GM23338 (cell line): ENCODE measurements at regions not wholly inside any gene's neighbourhood (a gene's known extent, or its start where the extent isn't known, plus 50 kb on each side); places are given as distances from the start of the nearest gene placed in this dataset.

Experiments used
- ATAC-seq: fragments of 200-7000 bp; cut with Tn5 transposase; 3 replicates; pipeline ENCODE4 v1.9.1; 2020
- DNase-seq: peaks from one replicate; pipeline ENCODE4 v3.0.0-alpha.2; 2015; ENCODE audit warnings: low spot score
- H2AFZ ChIP-seq: fragments of 200-600 bp; sonication (generic); 2 replicates; pipeline ENCODE4 v1.8.0; 2016; ENCODE audit warnings: antibody characterized with exemption, mild to moderate bottlenecking, moderate library complexity
- H3F3A ChIP-seq: fragments of 200-600 bp; sonication (generic); replicated peaks from 2 replicates; pipeline ENCODE4 v1.8.0; 2017; ENCODE audit warnings: antibody characterized with exemption, mixed run types, low read depth
- H3K27ac ChIP-seq: fragments of 200-600 bp; sonication (generic); 2 replicates; pipeline ENCODE4 v1.6.1; 2016; ENCODE audit warnings: low read depth
- H3K27me3 ChIP-seq: fragments of 200-600 bp; sonication (generic); 2 replicates; pipeline ENCODE4 v1.8.0; 2016; ENCODE audit warnings: mild to moderate bottlenecking, mixed run types, moderate library complexity; ENCODE audit not compliant: insufficient read depth
- H3K36me3 ChIP-seq: fragments of 200-600 bp; sonication (generic); 2 replicates; pipeline ENCODE4 v1.8.0; 2016; ENCODE audit warnings: mild to moderate bottlenecking; ENCODE audit not compliant: insufficient read depth
- H3K4me1 ChIP-seq: fragments of 200-600 bp; sonication (generic); 2 replicates; pipeline ENCODE4 v1.8.0; 2016; ENCODE audit warnings: mild to moderate bottlenecking, moderate library complexity; ENCODE audit not compliant: insufficient read depth
- H3K4me2 ChIP-seq: fragments of 200-600 bp; sonication (generic); 2 replicates; pipeline ENCODE4 v1.7.1; 2017; ENCODE audit warnings: mixed run types
- H3K4me3 ChIP-seq: fragments of 200-600 bp; sonication (generic); 2 replicates; pipeline ENCODE4 v1.6.1; 2016; ENCODE audit warnings: mixed run types
- H3K79me2 ChIP-seq: fragments of 200-600 bp; sonication (generic); replicated peaks from 2 replicates; pipeline ENCODE4 v1.8.0; 2017; ENCODE audit warnings: mild to moderate bottlenecking; ENCODE audit not compliant: insufficient read depth
- H3K9me2 ChIP-seq: fragments of 200-600 bp; sonication (generic); 2 replicates; pipeline ENCODE4 v1.8.0; 2017; ENCODE audit not compliant: insufficient read depth
- H4K20me1 ChIP-seq: fragments of 200-600 bp; sonication (generic); replicated peaks from 2 replicates; pipeline ENCODE4 v1.8.0; 2017; ENCODE audit warnings: mild to moderate bottlenecking; ENCODE audit not compliant: insufficient read depth
- H3K27ac Mint-ChIP-seq: 2 replicates; pipeline ENCODE4 v1.8.0; 2020; ENCODE audit warnings: inconsistent platforms, mild to moderate bottlenecking, moderate library complexity, mixed read lengths
- H3K27me3 Mint-ChIP-seq: 3 replicates; pipeline ENCODE4 v1.8.0; 2022; ENCODE audit warnings: low read depth, mild to moderate bottlenecking, moderate library complexity, mixed read lengths, inconsistent platforms; ENCODE audit not compliant: insufficient read depth, poor library complexity
- H3K36me3 Mint-ChIP-seq: 3 replicates; pipeline ENCODE4 v1.8.0; 2021; ENCODE audit warnings: low read depth, mild to moderate bottlenecking, inconsistent platforms, moderate library complexity, mixed read lengths
- H3K4me1 Mint-ChIP-seq: 3 replicates; pipeline ENCODE4 v1.8.0; 2020; ENCODE audit warnings: mild to moderate bottlenecking, inconsistent platforms, mixed read lengths
- H3K4me3 Mint-ChIP-seq: 3 replicates; pipeline ENCODE4 v1.8.0; 2021; ENCODE audit warnings: moderate library complexity, mild to moderate bottlenecking, inconsistent platforms, mixed read lengths
- H3K9me3 Mint-ChIP-seq: 3 replicates; pipeline ENCODE4 v1.8.0; 2020; ENCODE audit warnings: moderate library complexity, mild to moderate bottlenecking, inconsistent platforms, mixed read lengths
- CREB1 ChIP-seq: fragments of 250-450 bp; sonication (Bioruptor Pico); IDR thresholded peaks from 2 replicates; pipeline ENCODE4 v1.5.0; 2020; ENCODE audit warnings: low read depth, mild to moderate bottlenecking, moderate library complexity
- EZH2 ChIP-seq: fragments of 200-600 bp; sonication (generic); IDR thresholded peaks from one replicate; pipeline ENCODE4 v1.8.0; 2017; ENCODE audit warnings: antibody characterized with exemption, mild to moderate bottlenecking, low read depth; ENCODE audit not compliant: unreplicated experiment
- EZH2phosphoT487 ChIP-seq: fragments of 200-600 bp; sonication (generic); IDR thresholded peaks from one replicate; pipeline ENCODE4 v1.8.1; 2018; ENCODE audit warnings: antibody characterized with exemption; ENCODE audit not compliant: unreplicated experiment
- JUNB ChIP-seq: IDR thresholded peaks from one replicate; pipeline ENCODE4 v1.6.1; 2016; ENCODE audit warnings: antibody characterized with exemption; ENCODE audit not compliant: unreplicated experiment
- NANOG ChIP-seq: IDR thresholded peaks from 2 replicates; pipeline ENCODE4 v1.6.1; 2016; ENCODE audit warnings: antibody characterized with exemption, borderline replicate concordance
- POLR2AphosphoS5 ChIP-seq: IDR thresholded peaks from 2 replicates; pipeline ENCODE4 v1.6.1; 2016; ENCODE audit warnings: antibody characterized with exemption, low read depth
- STAT1 ChIP-seq: IDR thresholded peaks from one replicate; pipeline ENCODE4 v1.6.1; 2016; ENCODE audit warnings: antibody characterized with exemption; ENCODE audit not compliant: unreplicated experiment
- ZNF114 ChIP-seq: fragments of 250-450 bp; sonication (Bioruptor Pico); IDR thresholded peaks from 2 replicates; pipeline ENCODE4 v1.5.0; 2020; ENCODE audit warnings: mild to moderate bottlenecking, moderate library complexity
- ZNF331 ChIP-seq: fragments of 250-450 bp; sonication (Bioruptor Pico); IDR thresholded peaks from 2 replicates; pipeline ENCODE4 v1.5.0; 2020; ENCODE audit warnings: low read depth, mild to moderate bottlenecking, moderate library complexity
- TF ChIP-seq, protein P1 (sequence below): IDR thresholded peaks from 2 replicates; pipeline ENCODE4 v1.6.1; 2016; ENCODE audit warnings: antibody characterized with exemption
- TF ChIP-seq, protein P2 (sequence below), 2 experiments: fragments of 200-600 bp in 1 of 2; sonication (generic) in 1 of 2; conservative IDR thresholded peaks; 2 replicates each; pipeline versions ENCODE4 v1.5.1 to v1.6.1; 2016 to 2017; ENCODE audit warnings: antibody characterized with exemption in 2 of 2, low read depth in 2 of 2, mild to moderate bottlenecking in 2 of 2, moderate library complexity in 1 of 2
- TF ChIP-seq, protein P3 (sequence below): fragments of 250-450 bp; sonication (Bioruptor Pico); IDR thresholded peaks from 2 replicates; pipeline ENCODE4 v1.5.0; 2020; ENCODE audit warnings: mild to moderate bottlenecking, moderate library complexity
- TF ChIP-seq, protein P4 (sequence below): IDR thresholded peaks from one replicate; pipeline ENCODE4 v1.6.1; 2018; ENCODE audit warnings: antibody characterized with exemption; ENCODE audit not compliant: unreplicated experiment

DNA sequence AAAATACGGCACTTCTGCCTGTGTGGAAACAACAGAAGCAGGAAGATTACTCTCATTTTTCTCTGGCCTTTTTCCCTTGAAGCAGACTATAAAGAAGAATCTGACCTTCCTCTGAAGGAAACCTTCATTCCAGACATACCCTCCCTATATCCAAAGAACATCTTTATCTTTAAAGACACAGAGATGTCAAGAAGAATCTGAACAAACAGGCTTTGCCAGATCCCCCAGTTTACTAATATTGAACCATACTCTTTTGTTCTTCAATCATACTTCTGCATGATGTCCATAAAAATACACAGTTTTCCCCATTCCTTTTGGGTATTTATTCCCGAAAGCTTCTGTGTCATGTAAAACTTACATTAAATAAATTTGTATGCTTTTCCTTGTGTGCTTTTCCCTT, 225.8 kb downstream of the MAT2B start:
- no peaks in the 10 kb centered on the region for H3K27me3 Mint-ChIP-seq

More for the DNA sequence above, 225.8 kb downstream of the MAT2B start:
- no peaks in the 10 kb centered on the region for H3K36me3 ChIP-seq
- ATAC-seq (no peak), DNase-seq (no peak)
- H3K4me3 Mint-ChIP-seq = no peak overlapping the region
- H3F3A ChIP-seq = no peaks in the 10 kb centered on the region
- H3K9me2 ChIP-seq = no peaks in the 10 kb centered on the region
- no peaks in the 10 kb centered on the region for H3K36me3 Mint-ChIP-seq
- no peaks in the 10 kb centered on the region for H3K9me3 Mint-ChIP-seq
- H3K27ac Mint-ChIP-seq = no peak overlapping the region
- no peak overlapping the region for H2AFZ ChIP-seq
- H3K79me2 ChIP-seq = no peaks in the 10 kb centered on the region
- no peak overlapping the region for H3K4me3 ChIP-seq
- H3K4me1 Mint-ChIP-seq = no peaks in the 10 kb centered on the region; the same call in 2 of the 3 replicates
- H3K27ac ChIP-seq = no peak overlapping the region
- H3K27me3 ChIP-seq = no peaks in the 10 kb centered on the region
- H4K20me1 ChIP-seq = no peaks in the 10 kb centered on the region
- no peak for TF ChIP-seq ZNF331
- no peak for TF ChIP-seq CREB1 (CRISPR knock-in tag)
- TF ChIP-seq, protein P1, sequence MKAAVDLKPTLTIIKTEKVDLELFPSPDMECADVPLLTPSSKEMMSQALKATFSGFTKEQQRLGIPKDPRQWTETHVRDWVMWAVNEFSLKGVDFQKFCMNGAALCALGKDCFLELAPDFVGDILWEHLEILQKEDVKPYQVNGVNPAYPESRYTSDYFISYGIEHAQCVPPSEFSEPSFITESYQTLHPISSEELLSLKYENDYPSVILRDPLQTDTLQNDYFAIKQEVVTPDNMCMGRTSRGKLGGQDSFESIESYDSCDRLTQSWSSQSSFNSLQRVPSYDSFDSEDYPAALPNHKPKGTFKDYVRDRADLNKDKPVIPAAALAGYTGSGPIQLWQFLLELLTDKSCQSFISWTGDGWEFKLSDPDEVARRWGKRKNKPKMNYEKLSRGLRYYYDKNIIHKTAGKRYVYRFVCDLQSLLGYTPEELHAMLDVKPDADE = no peak
- no peak for TF ChIP-seq JUNB
- TF ChIP-seq NANOG = no peak
- no peak for TF ChIP-seq ZNF114 (CRISPR knock-in tag)
- TF ChIP-seq EZH2phosphoT487 = no peak
- TF ChIP-seq EZH2 = no peak
- TF ChIP-seq, protein P2, sequence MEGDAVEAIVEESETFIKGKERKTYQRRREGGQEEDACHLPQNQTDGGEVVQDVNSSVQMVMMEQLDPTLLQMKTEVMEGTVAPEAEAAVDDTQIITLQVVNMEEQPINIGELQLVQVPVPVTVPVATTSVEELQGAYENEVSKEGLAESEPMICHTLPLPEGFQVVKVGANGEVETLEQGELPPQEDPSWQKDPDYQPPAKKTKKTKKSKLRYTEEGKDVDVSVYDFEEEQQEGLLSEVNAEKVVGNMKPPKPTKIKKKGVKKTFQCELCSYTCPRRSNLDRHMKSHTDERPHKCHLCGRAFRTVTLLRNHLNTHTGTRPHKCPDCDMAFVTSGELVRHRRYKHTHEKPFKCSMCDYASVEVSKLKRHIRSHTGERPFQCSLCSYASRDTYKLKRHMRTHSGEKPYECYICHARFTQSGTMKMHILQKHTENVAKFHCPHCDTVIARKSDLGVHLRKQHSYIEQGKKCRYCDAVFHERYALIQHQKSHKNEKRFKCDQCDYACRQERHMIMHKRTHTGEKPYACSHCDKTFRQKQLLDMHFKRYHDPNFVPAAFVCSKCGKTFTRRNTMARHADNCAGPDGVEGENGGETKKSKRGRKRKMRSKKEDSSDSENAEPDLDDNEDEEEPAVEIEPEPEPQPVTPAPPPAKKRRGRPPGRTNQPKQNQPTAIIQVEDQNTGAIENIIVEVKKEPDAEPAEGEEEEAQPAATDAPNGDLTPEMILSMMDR (conservative IDR thresholded peaks at IDR 0.05; ENCODE audit: low read depth in 2 of 2) = no peak
- TF ChIP-seq STAT1 = no peak
- TF ChIP-seq POLR2AphosphoS5 = no peak
- TF ChIP-seq, protein P3, sequence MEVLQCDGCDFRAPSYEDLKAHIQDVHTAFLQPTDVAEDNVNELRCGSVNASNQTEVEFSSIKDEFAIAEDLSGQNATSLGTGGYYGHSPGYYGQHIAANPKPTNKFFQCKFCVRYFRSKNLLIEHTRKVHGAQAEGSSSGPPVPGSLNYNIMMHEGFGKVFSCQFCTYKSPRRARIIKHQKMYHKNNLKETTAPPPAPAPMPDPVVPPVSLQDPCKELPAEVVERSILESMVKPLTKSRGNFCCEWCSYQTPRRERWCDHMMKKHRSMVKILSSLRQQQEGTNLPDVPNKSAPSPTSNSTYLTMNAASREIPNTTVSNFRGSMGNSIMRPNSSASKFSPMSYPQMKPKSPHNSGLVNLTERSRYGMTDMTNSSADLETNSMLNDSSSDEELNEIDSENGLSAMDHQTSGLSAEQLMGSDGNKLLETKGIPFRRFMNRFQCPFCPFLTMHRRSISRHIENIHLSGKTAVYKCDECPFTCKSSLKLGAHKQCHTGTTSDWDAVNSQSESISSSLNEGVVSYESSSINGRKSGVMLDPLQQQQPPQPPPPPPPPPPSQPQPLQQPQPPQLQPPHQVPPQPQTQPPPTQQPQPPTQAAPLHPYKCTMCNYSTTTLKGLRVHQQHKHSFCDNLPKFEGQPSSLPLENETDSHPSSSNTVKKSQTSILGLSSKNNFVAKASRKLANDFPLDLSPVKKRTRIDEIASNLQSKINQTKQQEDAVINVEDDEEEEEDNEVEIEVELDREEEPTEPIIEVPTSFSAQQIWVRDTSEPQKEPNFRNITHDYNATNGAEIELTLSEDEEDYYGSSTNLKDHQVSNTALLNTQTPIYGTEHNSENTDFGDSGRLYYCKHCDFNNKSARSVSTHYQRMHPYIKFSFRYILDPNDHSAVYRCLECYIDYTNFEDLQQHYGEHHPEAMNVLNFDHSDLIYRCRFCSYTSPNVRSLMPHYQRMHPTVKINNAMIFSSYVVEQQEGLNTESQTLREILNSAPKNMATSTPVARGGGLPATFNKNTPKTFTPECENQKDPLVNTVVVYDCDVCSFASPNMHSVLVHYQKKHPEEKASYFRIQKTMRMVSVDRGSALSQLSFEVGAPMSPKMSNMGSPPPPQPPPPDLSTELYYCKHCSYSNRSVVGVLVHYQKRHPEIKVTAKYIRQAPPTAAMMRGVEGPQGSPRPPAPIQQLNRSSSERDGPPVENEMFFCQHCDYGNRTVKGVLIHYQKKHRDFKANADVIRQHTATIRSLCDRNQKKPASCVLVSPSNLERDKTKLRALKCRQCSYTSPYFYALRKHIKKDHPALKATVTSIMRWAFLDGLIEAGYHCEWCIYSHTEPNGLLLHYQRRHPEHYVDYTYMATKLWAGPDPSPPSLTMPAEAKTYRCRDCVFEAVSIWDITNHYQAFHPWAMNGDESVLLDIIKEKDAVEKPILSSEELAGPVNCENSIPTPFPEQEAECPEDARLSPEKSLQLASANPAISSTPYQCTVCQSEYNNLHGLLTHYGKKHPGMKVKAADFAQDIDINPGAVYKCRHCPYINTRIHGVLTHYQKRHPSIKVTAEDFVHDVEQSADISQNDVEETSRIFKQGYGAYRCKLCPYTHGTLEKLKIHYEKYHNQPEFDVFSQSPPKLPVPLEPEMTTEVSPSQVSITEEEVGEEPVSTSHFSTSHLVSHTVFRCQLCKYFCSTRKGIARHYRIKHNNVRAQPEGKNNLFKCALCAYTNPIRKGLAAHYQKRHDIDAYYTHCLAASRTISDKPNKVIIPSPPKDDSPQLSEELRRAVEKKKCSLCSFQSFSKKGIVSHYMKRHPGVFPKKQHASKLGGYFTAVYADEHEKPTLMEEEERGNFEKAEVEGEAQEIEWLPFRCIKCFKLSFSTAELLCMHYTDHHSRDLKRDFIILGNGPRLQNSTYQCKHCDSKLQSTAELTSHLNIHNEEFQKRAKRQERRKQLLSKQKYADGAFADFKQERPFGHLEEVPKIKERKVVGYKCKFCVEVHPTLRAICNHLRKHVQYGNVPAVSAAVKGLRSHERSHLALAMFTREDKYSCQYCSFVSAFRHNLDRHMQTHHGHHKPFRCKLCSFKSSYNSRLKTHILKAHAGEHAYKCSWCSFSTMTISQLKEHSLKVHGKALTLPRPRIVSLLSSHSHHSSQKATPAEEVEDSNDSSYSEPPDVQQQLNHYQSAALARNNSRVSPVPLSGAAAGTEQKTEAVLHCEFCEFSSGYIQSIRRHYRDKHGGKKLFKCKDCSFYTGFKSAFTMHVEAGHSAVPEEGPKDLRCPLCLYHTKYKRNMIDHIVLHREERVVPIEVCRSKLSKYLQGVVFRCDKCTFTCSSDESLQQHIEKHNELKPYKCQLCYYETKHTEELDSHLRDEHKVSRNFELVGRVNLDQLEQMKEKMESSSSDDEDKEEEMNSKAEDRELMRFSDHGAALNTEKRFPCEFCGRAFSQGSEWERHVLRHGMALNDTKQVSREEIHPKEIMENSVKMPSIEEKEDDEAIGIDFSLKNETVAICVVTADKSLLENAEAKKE = no peak
- TF ChIP-seq, protein P4, sequence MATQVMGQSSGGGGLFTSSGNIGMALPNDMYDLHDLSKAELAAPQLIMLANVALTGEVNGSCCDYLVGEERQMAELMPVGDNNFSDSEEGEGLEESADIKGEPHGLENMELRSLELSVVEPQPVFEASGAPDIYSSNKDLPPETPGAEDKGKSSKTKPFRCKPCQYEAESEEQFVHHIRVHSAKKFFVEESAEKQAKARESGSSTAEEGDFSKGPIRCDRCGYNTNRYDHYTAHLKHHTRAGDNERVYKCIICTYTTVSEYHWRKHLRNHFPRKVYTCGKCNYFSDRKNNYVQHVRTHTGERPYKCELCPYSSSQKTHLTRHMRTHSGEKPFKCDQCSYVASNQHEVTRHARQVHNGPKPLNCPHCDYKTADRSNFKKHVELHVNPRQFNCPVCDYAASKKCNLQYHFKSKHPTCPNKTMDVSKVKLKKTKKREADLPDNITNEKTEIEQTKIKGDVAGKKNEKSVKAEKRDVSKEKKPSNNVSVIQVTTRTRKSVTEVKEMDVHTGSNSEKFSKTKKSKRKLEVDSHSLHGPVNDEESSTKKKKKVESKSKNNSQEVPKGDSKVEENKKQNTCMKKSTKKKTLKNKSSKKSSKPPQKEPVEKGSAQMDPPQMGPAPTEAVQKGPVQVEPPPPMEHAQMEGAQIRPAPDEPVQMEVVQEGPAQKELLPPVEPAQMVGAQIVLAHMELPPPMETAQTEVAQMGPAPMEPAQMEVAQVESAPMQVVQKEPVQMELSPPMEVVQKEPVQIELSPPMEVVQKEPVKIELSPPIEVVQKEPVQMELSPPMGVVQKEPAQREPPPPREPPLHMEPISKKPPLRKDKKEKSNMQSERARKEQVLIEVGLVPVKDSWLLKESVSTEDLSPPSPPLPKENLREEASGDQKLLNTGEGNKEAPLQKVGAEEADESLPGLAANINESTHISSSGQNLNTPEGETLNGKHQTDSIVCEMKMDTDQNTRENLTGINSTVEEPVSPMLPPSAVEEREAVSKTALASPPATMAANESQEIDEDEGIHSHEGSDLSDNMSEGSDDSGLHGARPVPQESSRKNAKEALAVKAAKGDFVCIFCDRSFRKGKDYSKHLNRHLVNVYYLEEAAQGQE = no peak
- 0 out of 2 replicates have a peak, but pooled peaks cover 3% of the 10 kb centered on the region for H3K4me1 ChIP-seq
- no peak overlapping the region for H3K4me2 ChIP-seq
